Spleen (tissue), 11 donors: ENCODE measurements at regions not wholly inside any gene's neighbourhood (a gene's known extent, or its start where the extent isn't known, plus 50 kb on each side); places are given as distances from the start of the nearest gene placed in this dataset.

Experiments
- DNase-seq: peaks from one replicate; pipeline ENCODE4 v3.0.0-alpha.2; 2020
- H3K27ac ChIP-seq, 8 donors: fragments of 200-600 bp; sonication (generic) in 7 of 8; 1 replicate in 4 of 8; 2 replicates in 4 of 8; pipeline versions ENCODE4 v1.5.0 to v1.8.0; 2016 to 2021; ENCODE audit warnings: inconsistent platforms in 4 of 8, mild to moderate bottlenecking in 4 of 8, moderate library complexity in 1 of 8
- H3K27me3 ChIP-seq, 7 donors: fragments of 200-600 bp; sonication (generic) in 6 of 7; replicated peaks in 1 of 7; 1 replicate in 4 of 7; 2 replicates in 3 of 7; pipeline versions ENCODE4 v1.5.0 to v1.8.0; 2016 to 2021; ENCODE audit warnings: inconsistent platforms in 3 of 7, mild to moderate bottlenecking in 1 of 7
- H3K36me3 ChIP-seq, 6 donors: fragments of 200-600 bp; sonication (generic) in 5 of 6; 1 replicate in 4 of 6; 2 replicates in 2 of 6; pipeline versions ENCODE4 v1.5.0 to v1.8.0; 2016 to 2021; ENCODE audit warnings: inconsistent platforms in 2 of 6
- H3K4me1 ChIP-seq, 6 donors: fragments of 200-600 bp; sonication (generic) in 5 of 6; 1 replicate in 3 of 6; 2 replicates in 3 of 6; pipeline versions ENCODE4 v1.5.0 to v1.8.0; 2016 to 2021; ENCODE audit warnings: inconsistent platforms in 3 of 6
- H3K4me3 ChIP-seq, 8 donors: fragments of 200-600 bp; sonication (generic) in 7 of 8; 1 replicate in 4 of 8; 2 replicates in 4 of 8; pipeline versions ENCODE4 v1.5.0 to v1.8.0; 2016 to 2021; ENCODE audit warnings: inconsistent platforms in 4 of 8, mild to moderate bottlenecking in 4 of 8, moderate library complexity in 2 of 8
- H3K9me3 ChIP-seq, 8 donors: fragments of 200-600 bp; sonication (generic) in 7 of 8; 1 replicate in 4 of 8; 2 replicates in 4 of 8; pipeline versions ENCODE4 v1.5.0 to v1.8.0; 2016 to 2021; ENCODE audit warnings: inconsistent platforms in 4 of 8
- POLR2A ChIP-seq, 3 donors: fragments of 450-650 bp; IDR thresholded peaks; one replicate each; pipeline ENCODE4 v1.5.1; 2017; ENCODE audit warnings: antibody characterized with exemption in 3 of 3, mild to moderate bottlenecking in 1 of 3
- POLR2AphosphoS5 ChIP-seq, 3 donors: sonication (generic); formaldehyde crosslinking; IDR thresholded peaks; one replicate each; pipeline ENCODE4 v1.5.1; 2017; ENCODE audit warnings: antibody characterized with exemption in 3 of 3
- WGBS, 5 donors: extraction: QIAGEN DNeasy Blood & Tissue Kit in 3 of 5; methylation state at CpG; one replicate each; pipeline versions ENCODE4 v1.1.5 to v1.1.7; 2013 to 2018; 5-methylcytosine and 5-hydroxymethylcytosine counted together
- intact Hi-C: fragments of 100-400 bp; cut with DNase I; formaldehyde crosslinking; loops from one replicate; pipeline ENCODE4 v1.15.0; 2023; ENCODE audit warnings: low total_unique reads
- TF ChIP-seq, protein P1 (sequence below), 11 experiments: fragments of 200-600 bp in 7 of 11; fragments of 450-650 bp in 4 of 11; sonication (generic) in 4 of 11; IDR thresholded peaks in 8 of 11; conservative IDR thresholded peaks in 3 of 11; 1 replicate in 7 of 11; 2 replicates in 4 of 11; pipeline versions ENCODE4 v1.4.0 to v1.8.0; 2016 to 2021; ENCODE audit warnings: antibody characterized with exemption in 11 of 11, inconsistent platforms in 4 of 11, mild to moderate bottlenecking in 1 of 11
- donor health status: healthy with polysubstance abuse.
- donor health status: DM: no; HTN: no; CAD: no; lungs with moderate emphysema.
- donor health status: DM: no; HTN: no; CAD: no.
- donor health status: Bipolar disorder and iron deficiency.
- donor health status: healthy.
- donor health status: DM: no; HTN: no; CAD: no.
- donor health status: DM: yes; HTN: yes; CAD: no.

GRCh38 chr3:103057003-103057402 lies 622.2 kb downstream of the ZPLD1 start:
- TF ChIP-seq POLR2A (IDR thresholded peaks at IDR 0.05) = no peak
- TF ChIP-seq POLR2AphosphoS5 (IDR thresholded peaks at IDR 0.05) = no peak
- TF ChIP-seq, protein P1, sequence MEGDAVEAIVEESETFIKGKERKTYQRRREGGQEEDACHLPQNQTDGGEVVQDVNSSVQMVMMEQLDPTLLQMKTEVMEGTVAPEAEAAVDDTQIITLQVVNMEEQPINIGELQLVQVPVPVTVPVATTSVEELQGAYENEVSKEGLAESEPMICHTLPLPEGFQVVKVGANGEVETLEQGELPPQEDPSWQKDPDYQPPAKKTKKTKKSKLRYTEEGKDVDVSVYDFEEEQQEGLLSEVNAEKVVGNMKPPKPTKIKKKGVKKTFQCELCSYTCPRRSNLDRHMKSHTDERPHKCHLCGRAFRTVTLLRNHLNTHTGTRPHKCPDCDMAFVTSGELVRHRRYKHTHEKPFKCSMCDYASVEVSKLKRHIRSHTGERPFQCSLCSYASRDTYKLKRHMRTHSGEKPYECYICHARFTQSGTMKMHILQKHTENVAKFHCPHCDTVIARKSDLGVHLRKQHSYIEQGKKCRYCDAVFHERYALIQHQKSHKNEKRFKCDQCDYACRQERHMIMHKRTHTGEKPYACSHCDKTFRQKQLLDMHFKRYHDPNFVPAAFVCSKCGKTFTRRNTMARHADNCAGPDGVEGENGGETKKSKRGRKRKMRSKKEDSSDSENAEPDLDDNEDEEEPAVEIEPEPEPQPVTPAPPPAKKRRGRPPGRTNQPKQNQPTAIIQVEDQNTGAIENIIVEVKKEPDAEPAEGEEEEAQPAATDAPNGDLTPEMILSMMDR (IDR thresholded peaks at IDR 0.05 in 8 of 11, conservative IDR thresholded peaks at IDR 0.05 in 3 of 11) = no peak
- WGBS, 5 donors = 87 to 92% (median 88%) methylated on average over 6 of the region's 6 CpGs
- intact Hi-C loops = no loop called here

DNA sequence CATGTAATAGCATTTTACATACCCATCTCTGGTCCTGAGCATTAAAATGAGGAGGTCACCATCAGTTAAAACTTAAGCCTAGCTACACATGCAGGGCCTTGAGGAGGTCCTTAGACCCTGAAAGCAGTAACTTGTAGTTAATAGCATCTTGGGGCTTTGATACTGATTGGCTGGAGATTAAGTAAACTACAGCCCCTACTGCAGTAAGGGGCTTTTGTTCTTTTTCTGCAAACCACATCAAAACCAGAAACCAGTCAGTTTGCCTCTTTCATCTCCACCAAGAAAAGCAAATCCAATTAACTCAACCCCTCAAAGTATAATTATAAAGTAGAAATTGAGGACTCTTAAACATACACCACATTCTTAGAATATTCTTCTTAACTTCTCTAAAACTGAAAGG lies 622.7 kb downstream of the ZPLD1 start:
- no peak overlapping the region for H3K27ac ChIP-seq
- H3K27me3 ChIP-seq = no peaks in the 10 kb centered on the region
- H3K9me3 ChIP-seq = no peaks in the 10 kb centered on the region
- TF ChIP-seq POLR2AphosphoS5 (IDR thresholded peaks at IDR 0.05) = no peak
- TF ChIP-seq, protein P1 (IDR thresholded peaks at IDR 0.05 in 8 of 11, conservative IDR thresholded peaks at IDR 0.05 in 3 of 11) = no peak
- intact Hi-C loops = no loop called here
- H3K36me3 ChIP-seq = no peaks in the 10 kb centered on the region
- no peak for DNase-seq
- no peak overlapping the region for H3K4me3 ChIP-seq
- peaks cover 0 to 4% (median 0%) of the 10 kb centered on the region in 6 donors for H3K4me1 ChIP-seq

More at GRCh38 chr3:103057003-103057402, 622.2 kb downstream of the ZPLD1 start:
- DNase-seq = no peak
- H3K27me3 ChIP-seq = no peaks in the 10 kb centered on the region
- peaks cover 0 to 4% (median 0%) of the 10 kb centered on the region in 6 donors for H3K4me1 ChIP-seq
- H3K4me3 ChIP-seq = no peak overlapping the region
- H3K9me3 ChIP-seq = no peaks in the 10 kb centered on the region
- no peak overlapping the region for H3K27ac ChIP-seq
- no peaks in the 10 kb centered on the region for H3K36me3 ChIP-seq

- no peak overlapping the region for H3K27ac ChIP-seq
- no peak for DNase-seq
- intact Hi-C loops = no loop called here
Observed at GRCh38 chr3:103059432-103059831, 624.6 kb downstream of the ZPLD1 start.

DNA sequence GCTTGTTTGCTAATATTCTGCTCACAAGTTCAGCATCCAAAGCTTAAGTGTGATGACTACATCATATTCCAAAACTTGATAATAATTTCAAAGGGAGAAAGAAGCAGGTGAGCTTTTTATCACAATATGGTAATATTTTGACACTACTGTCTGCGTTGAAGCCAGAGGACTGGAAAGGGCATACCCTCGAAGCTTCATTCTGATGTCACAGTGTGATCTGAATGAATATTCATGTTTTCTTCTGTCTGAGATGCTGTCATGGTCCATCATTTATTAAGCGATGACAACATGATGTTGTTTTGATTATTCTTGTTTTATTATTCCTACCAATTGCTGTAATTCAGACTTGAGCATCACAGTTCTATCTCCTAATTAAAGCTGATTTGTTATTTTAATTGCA lies 625.4 kb downstream of the ZPLD1 start:
- H3K4me3 ChIP-seq = no peak overlapping the region
- no peak overlapping the region for H3K27ac ChIP-seq
- no peaks in the 10 kb centered on the region for H3K9me3 ChIP-seq
- 82 to 91% (median 85%) methylated on average over 3 of the region's 3 CpGs for WGBS, 5 donors
- no peaks in the 10 kb centered on the region for H3K36me3 ChIP-seq
- H3K27me3 ChIP-seq = no peaks in the 10 kb centered on the region
- no peak for DNase-seq
- no peak for TF ChIP-seq POLR2AphosphoS5 (IDR thresholded peaks at IDR 0.05)
- TF ChIP-seq POLR2A (IDR thresholded peaks at IDR 0.05) = no peak
- TF ChIP-seq, protein P1 (IDR thresholded peaks at IDR 0.05 in 8 of 11, conservative IDR thresholded peaks at IDR 0.05 in 3 of 11) = no peak
- no peaks in the 10 kb centered on the region for H3K4me1 ChIP-seq
- intact Hi-C loops = no loop called here

More at GRCh38 chr3:103059432-103059831, 624.6 kb downstream of the ZPLD1 start:
- Histone ChIP-seq H3K27me3 (no peaks in the 10 kb centered on the region), H3K36me3 (no peaks in the 10 kb centered on the region), H3K4me3 (no peak overlapping the region), H3K9me3 (no peaks in the 10 kb centered on the region), H3K4me1 (no peaks in the 10 kb centered on the region)
- TF ChIP-seq, protein P1 (IDR thresholded peaks at IDR 0.05 in 8 of 11, conservative IDR thresholded peaks at IDR 0.05 in 3 of 11) = no peak
- TF ChIP-seq POLR2AphosphoS5 (IDR thresholded peaks at IDR 0.05) (no peak), POLR2A (IDR thresholded peaks at IDR 0.05) (no peak)
- WGBS, 5 donors = 67 to 83% (median 82%) methylated on average over 2 of the region's 2 CpGs
